HG03575 (cell line): ENCODE measurements at regions not wholly inside any gene's neighbourhood (a gene's known extent, or its start where the extent isn't known, plus 50 kb on each side); places are given as distances from the start of the nearest gene placed in this dataset.
A peak's percentile ranks its signal among the peaks of the same experiment; 100 is the strongest.

ENCODE experiments used
- ATAC-seq: cut with Tn5 transposase; IDR thresholded peaks from one replicate; pipeline ENCODE4 v1.9.1; 2021; ENCODE audit not compliant: unreplicated experiment, insufficient number of reproducible peaks, low FRiP score; ENCODE audit errors: extremely low read depth

- no peak for ATAC-seq
These were observed 1555.4 kb upstream of the MIR17HG start for GRCh38 chr13:89791971-89792630.

GRCh38 chr13:89796196-89796595 lies 1551.3 kb upstream of the MIR17HG start:
- no peak for ATAC-seq

DNA sequence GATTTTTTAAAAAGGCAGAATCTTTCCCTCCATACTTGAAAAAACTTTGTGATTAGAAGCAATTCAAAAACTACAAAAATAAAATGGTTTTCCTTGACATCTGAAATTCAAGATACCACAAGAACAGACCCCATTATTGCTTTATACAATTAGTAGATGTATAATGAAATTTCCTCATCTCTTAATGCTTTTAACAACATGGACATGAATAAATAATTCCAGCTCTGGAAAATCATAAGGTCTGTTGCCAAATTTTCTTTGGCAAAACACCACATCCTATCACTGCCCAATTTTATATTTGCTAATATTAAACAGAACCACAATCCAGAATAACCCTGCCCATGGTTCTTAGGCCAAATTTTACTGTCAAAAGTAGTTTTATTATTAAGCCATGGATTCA lies 1543.6 kb upstream of the MIR17HG start:
- no peak for ATAC-seq

DNA sequence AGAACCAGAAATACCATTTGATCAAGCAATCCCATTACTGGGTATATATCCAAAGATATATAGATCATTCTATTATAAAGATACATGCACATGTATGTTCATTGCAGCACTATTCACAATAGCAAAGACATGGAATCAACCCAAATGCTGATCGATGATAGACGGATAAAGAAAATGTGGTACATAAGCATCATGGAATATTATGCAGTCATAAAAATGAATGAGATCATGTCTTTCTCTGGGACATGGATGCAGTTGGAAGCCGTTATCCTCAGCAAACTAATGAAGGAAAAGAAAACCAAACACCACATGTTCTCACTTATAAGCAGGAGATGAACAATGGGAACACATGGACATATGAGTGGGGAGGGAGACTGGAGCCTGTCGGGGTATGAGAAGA lies 1540.9 kb upstream of the MIR17HG start:
- ATAC-seq = no peak

- no peak for ATAC-seq
These were observed 1534.6 kb upstream of the MIR17HG start for GRCh38 chr13:89812856-89813255.

DNA sequence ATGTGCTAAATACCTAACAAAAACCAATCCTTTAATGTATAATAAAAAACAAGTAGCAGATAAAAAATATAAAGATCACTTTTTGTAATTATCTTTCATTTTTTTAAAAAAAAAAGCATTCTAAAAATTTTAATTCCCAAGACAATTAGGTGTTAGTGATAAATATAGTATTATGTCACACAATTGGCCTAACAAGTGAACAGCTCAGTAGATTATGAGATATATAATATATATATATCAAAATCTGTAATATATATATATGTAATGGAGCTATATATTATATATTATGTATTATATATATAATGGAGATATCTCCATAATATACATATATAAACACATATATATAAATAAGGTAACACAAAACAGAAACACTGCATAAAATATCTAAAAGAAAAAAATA lies 1531.1 kb upstream of the MIR17HG start:
- ATAC-seq = no peak

DNA sequence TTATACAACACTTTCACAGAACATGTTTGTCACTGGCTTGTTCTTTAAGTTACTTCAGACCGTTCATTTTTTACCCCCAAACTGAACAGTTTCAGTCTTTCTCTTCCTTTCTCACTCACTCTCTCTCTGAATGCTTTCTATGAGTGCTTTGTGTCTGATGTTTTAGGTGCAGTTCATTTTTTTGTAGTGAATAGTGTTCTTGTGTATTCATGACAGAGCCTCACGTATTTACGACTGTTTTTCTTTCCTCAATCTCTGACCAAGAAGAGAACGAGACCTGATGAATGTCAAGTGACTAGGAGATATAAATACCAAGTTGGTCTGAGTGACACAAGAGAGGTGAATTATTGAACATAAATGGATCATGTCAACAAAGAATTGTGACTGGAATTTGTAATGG lies 1525.0 kb upstream of the MIR17HG start:
- ATAC-seq = no peak

DNA sequence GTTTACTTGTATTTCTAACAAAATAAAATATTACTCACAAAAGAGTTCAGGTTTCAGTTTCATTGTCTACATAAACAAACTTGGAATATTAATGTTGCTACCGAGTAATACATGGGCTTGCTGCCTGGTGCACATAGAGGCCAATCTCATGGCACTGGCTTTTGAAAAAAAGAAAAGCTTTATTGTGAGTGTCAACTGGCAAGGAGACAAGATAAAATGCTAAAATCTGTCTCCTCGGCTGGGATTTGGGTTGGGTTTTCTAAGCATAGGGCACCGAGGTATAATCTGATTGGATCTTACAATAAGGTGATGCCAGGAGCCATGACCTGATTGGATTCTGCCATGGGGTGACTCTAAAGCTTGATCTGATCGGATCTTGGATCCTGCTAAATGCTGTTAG lies 1519.9 kb upstream of the MIR17HG start:
- no peak for ATAC-seq

DNA sequence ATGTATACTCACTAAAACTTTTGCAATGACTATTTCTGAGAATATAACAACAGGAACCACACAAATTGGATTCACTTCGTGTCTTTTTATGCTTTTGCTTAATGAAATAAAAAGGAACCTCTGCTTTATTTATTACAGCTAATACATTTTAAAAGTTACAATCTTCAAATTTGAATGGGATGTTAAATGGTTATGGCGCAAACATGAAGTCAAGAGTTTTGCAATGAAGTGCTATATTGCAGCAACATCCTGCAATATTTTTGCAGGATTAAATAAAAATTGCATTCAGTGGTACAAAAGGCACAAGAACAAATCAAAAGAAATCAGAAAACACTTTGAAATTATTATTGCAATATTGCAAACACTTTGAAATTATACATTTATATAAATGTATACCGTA lies 1519.0 kb upstream of the MIR17HG start:
- ATAC-seq = no peak

DNA sequence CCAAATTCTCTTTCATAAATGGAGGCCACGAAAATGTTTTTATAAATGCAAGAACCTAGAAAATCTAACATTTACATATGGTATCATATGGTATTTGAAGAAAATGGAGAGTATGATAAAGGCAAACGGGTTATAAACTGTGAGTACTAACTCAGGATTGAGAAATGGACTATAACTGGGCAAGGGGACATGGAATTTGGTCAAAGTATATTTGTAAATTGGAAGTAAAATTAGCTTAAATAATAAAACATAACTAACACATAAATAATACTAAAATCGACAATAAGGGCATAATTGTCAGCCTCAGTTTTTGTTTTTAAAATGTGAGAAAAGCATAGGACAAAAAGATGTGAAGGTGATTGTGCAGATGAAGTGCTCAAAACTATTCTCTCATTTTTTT lies 1516.3 kb upstream of the MIR17HG start:
- no peak for ATAC-seq

GRCh38 chr13:89832827-89833226 lies 1514.7 kb upstream of the MIR17HG start:
- ATAC-seq = no peak

DNA sequence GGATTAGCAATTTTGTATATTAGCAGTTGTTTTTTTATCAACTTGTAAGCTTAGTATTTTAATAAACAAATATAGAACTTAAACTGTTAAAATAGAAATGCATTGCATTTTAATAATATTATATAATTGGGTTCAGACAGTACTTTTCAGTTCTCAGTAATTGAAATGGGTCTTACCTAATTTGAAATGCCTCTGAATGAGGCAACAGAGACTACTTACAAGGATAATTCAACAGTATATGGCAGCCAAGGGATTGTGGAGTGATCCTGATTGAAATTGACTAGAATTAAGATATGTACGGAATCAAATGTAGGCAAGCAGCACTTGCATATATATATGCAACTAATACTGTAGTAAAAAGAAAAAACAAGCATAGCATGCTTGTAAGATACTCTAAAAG lies 1503.9 kb upstream of the MIR17HG start:
- no peak for ATAC-seq

GRCh38 chr13:89845874-89846273 lies 1501.6 kb upstream of the MIR17HG start:
- ATAC-seq = no peak

DNA sequence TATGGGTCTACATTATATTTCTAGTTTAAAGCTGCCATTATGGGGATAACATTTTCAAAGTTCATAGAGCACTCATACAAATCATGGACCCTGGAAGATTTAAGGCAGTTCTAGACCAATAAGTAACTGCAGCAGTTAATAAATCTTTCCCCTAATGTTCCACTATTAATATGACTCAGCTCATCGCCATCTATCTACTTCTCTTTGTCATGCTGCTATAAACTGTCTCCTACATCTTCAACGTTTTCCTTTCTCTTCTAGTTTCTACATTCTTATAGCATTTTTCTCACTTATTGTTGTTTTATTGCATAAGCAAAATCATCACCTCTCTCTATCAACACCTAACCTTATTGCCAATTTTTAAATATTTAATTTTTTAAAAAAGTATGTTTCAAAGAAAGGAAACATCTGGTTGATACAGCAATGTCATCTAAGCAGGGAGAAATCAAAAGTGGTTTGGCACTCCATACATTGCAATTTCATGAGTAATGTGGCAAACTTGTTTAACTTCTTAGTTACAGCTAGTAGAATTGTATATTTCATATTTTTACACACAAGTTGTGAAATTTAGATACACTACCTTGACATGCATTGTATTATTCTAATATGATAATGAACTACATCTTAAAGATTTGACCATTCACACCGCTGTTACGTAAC lies 1500.4 kb upstream of the MIR17HG start:
- no peak for ATAC-seq

DNA sequence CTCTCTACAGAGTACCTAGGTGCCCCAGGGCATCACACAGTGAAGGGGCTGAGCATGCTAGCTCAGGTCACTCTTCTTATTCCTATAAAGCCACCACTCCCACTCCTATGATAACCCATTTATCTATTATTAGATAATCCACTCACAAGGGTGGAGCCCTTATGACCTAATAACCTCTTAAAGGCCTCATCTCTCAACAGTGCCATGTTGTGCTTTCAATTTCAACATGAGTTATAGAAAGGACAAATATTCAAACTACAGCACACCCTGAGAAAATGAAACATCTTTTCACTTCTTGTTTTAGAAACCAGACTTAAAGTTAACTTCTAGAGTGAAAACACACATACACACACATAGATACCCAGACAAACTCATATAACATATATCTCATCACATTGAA lies 1494.9 kb upstream of the MIR17HG start:
- ATAC-seq = peak; percentile 56

DNA sequence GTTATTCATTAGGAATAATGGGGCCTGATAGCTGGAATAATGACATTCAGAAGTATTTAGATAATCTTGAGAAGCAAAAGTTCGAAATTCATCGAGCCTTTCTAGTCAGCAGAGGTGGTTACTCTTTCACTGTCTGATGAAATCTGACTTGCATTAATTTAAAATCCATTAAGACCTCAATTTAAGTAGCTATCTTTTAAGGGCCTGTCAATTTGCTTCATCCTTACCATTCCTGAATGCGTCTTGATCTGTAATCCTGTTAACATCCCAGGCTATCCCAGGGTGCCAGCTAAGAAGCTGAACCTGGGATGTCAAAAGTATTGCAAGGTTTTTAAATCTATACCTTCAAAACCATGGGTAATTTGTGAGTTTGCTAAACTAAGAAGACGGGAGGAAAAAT lies 1491.0 kb upstream of the MIR17HG start:
- ATAC-seq = no peak

- no peak for ATAC-seq
These were observed 1490.0 kb upstream of the MIR17HG start for GRCh38 chr13:89857502-89857901.

DNA sequence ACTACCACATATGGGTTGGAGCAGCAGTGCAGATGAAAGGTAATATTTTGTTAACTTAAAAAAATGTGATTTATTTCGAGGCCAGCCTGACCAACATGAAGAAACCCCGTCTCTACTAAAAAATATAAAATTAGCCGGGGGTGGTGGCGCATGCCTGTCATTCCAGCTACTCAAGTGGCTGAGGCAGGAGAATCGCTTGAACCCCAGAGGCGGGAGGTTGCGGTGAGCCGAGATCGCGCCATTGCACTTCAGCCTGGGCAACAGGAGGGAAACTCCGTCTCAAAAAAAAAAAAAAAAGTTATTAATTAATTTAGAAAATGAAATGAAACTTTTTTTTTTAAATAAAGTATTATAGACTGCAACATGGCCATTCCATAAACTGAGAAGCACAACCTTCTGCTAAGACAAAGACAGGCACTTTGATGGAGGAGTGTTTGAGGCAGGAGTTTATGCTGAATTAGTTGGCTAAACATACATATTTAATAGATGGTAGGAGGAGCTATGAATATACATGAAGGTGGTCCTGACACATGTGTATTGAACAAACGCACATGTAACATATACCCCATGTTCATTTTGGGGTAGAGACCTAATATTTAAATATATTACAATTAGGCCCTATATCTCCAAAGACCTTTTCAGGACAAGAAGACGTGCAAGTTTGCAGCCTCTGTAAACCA lies 1485.3 kb upstream of the MIR17HG start:
- ATAC-seq = no peak

GRCh38 chr13:89862691-89863036 lies 1484.8 kb upstream of the MIR17HG start:
- ATAC-seq = no peak

DNA sequence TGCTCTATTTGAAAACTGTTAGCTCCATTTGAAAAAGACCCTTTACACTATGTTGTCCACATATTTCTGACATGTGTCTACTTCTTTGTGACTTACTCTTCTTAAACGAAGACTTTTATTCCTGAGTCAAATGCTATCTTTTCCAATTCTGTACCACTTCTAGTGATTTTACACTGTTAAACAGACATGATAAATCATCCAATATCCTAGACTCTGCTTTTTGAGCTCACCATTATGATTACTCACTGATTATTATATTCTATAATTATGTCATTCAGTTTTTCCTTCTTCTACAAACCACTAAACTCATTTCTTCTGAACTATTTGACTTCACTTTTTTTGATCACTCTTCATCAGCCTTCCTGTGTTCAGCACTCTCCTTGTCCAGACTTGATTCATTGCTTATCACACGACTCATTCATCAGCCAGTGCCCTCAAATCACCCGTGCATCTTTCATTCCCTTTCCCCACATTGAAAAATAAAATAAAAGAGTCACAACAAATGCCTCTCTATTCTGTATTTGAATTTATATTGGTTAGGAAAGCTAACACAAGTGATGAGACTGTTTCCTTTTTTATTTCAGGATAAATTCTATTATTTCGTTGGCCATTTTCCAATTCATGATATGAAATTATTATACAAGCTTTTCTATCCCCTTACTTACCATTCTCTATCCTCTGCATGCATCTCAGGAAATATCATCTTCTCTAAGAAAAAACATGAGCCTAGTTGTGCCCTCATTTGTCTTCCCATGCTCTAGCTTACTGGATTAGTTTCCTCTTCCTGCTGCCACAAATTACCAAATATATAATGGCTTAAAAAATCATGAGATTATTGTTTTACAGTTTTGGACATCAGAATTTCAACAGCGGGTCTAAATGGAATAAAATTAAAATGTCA lies 1482.1 kb upstream of the MIR17HG start:
- no peak for ATAC-seq
